Left lung (tissue), 4 donors: ENCODE measurements at regions not wholly inside any gene's neighbourhood (a gene's known extent, or its start where the extent isn't known, plus 50 kb on each side); places are given as distances from the start of the nearest gene placed in this dataset.

Source experiments
- ATAC-seq: fragments of 200-7000 bp; cut with Tn5 transposase; one replicate; pipeline ENCODE4 v1.9.1; 2020; ENCODE audit warnings: moderate library complexity
- DNase-seq, 4 donors: peaks; one replicate each; pipeline ENCODE4 v3.0.0-alpha.2; 2013 to 2020
- H3K27ac ChIP-seq, 2 donors: fragments of 200-600 bp; sonication (generic) in 1 of 2; one replicate each; pipeline versions ENCODE4 v1.5.0 to v1.8.0; 2020 to 2021
- H3K27me3 ChIP-seq, 2 donors: fragments of 200-600 bp; sonication (generic) in 1 of 2; one replicate each; pipeline versions ENCODE4 v1.5.0 to v1.8.0; 2020 to 2021
- H3K36me3 ChIP-seq, 2 donors: fragments of 200-600 bp; sonication (generic) in 1 of 2; one replicate each; pipeline versions ENCODE4 v1.5.0 to v1.8.0; 2020 to 2021
- H3K4me1 ChIP-seq, 2 donors: fragments of 200-600 bp; one replicate each; pipeline ENCODE4 v1.8.0; 2021
- H3K4me3 ChIP-seq, 2 donors: fragments of 200-600 bp; sonication (generic) in 1 of 2; one replicate each; pipeline versions ENCODE4 v1.5.0 to v1.8.0; 2020 to 2021; ENCODE audit warnings: mild to moderate bottlenecking in 1 of 2
- H3K9me3 ChIP-seq, 2 donors: fragments of 200-600 bp; sonication (generic) in 1 of 2; one replicate each; pipeline versions ENCODE4 v1.5.0 to v1.8.0; 2020 to 2021
- intact Hi-C, 2 donors: fragments of 100-400 bp; cut with DNase I; formaldehyde crosslinking; loops; one replicate each; pipeline versions ENCODE4 v1.11.2 to v1.14.2; 2022
- TF ChIP-seq, protein P1 (sequence below), 2 donors: fragments of 200-600 bp; sonication (generic) in 1 of 2; IDR thresholded peaks; one replicate each; pipeline versions ENCODE4 v1.5.0 to v1.8.0; 2021; ENCODE audit warnings: antibody characterized with exemption in 2 of 2
- donor health status: DM: no; HTN: yes; CAD: no.
- donor health status: DM: no; HTN: no; CAD: no.

DNA sequence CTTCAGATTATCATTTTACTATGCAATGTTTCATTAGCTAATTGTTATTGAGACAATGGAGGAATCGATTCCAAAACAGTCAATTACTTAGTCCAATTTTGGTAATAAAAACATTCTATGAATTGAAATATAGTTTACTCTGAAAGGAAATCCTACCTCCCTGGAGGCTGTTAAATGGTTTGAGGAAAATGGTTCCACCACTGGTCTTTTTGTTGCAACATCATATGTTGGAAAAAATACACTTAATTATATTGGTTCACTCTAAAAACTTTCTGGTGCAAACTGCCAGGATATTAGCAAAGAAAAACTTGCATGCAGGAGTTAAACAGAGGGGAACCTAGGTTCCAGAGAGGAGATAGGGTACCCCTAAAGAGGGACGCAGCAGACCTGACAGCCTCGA lies 267.3 kb upstream of the LYZL1 start:
- H3K27ac ChIP-seq = no peak overlapping the region
- intact Hi-C loops = no loop called here
- no peaks in the 10 kb centered on the region for H3K4me1 ChIP-seq
- TF ChIP-seq, protein P1, sequence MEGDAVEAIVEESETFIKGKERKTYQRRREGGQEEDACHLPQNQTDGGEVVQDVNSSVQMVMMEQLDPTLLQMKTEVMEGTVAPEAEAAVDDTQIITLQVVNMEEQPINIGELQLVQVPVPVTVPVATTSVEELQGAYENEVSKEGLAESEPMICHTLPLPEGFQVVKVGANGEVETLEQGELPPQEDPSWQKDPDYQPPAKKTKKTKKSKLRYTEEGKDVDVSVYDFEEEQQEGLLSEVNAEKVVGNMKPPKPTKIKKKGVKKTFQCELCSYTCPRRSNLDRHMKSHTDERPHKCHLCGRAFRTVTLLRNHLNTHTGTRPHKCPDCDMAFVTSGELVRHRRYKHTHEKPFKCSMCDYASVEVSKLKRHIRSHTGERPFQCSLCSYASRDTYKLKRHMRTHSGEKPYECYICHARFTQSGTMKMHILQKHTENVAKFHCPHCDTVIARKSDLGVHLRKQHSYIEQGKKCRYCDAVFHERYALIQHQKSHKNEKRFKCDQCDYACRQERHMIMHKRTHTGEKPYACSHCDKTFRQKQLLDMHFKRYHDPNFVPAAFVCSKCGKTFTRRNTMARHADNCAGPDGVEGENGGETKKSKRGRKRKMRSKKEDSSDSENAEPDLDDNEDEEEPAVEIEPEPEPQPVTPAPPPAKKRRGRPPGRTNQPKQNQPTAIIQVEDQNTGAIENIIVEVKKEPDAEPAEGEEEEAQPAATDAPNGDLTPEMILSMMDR (IDR thresholded peaks at IDR 0.05) = no peak
- H3K36me3 ChIP-seq = no peaks in the 10 kb centered on the region
- ATAC-seq (no peak), DNase-seq (no peak)
- no peaks in the 10 kb centered on the region for H3K9me3 ChIP-seq
- H3K4me3 ChIP-seq = no peak overlapping the region
- no peaks in the 10 kb centered on the region for H3K27me3 ChIP-seq

GRCh38 chr10:29022513-29022912 lies 266.4 kb upstream of the LYZL1 start:
- TF ChIP-seq, protein P1 (IDR thresholded peaks at IDR 0.05) = no peak
- Histone ChIP-seq H3K36me3 (no peaks in the 10 kb centered on the region), H3K27me3 (no peaks in the 10 kb centered on the region), H3K9me3 (no peaks in the 10 kb centered on the region), H3K4me1 (no peaks in the 10 kb centered on the region), H3K4me3 (no peak overlapping the region), H3K27ac (no peak overlapping the region)
- ATAC-seq = no peak
- no peak for DNase-seq
- intact Hi-C loops = no loop called here

DNA sequence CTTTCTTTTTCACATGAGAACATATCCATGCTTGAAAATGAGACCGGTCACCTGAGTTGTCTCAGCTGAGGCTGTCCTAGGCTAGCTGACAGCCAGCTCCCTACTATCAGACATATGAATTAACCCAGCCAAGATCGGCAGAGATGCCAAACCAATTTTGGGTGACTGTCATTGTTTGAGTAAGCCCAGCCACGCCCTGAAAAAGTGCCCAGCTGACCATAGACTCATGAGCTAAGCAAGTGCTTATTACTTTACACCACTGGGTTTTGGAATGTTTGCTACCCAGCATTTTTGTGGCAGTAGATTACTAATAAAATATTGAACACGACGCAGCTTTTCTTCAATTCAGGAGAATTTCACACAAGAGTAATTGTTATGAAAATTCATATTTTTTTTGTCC lies 265.2 kb upstream of the LYZL1 start:
- intact Hi-C loops = no loop called here
- TF ChIP-seq, protein P1 (IDR thresholded peaks at IDR 0.05) = no peak
- Histone ChIP-seq H3K4me1 (no peaks in the 10 kb centered on the region), H3K27ac (no peak overlapping the region), H3K4me3 (no peak overlapping the region), H3K36me3 (no peaks in the 10 kb centered on the region), H3K27me3 (no peaks in the 10 kb centered on the region), H3K9me3 (no peaks in the 10 kb centered on the region)
- DNase-seq (no peak), ATAC-seq (no peak)

DNA sequence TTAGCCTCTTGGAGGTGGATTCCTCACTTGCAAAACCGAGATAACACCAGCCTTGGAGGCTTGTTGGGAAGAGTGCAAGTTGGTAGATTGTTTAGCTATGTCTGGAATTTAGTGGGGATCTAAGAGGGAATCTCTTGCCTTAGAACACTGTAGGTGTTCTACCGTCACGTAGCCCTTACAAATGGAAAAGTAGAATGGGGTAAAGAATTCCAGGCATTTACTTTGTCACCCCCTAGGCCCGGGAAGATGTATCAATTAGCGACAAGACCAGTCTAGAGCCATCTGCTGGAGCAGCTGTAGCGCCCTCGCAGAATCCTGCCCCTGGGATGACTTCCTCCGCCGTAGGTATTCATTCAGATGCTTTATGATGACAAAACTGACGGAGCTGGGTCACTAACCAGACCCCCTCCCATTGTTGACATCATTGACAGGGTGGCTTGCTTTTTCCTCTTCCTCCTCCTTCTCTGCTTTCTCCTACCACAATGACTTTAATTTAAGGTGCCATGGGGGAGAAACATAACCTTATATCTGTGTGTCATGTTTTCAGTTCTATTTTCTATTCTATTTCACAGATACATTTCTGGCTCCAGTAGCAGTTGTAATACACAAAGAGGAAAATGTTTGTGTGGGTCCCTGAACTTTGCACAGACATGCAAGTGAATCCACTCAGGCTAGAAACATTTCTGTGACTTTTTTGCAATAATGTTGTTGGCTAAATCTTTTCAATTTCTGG lies 262.6 kb upstream of the LYZL1 start:
- H3K9me3 ChIP-seq = no peaks in the 10 kb centered on the region
- no peaks in the 10 kb centered on the region for H3K4me1 ChIP-seq
- TF ChIP-seq, protein P1 (IDR thresholded peaks at IDR 0.05) = no peak
- no peaks in the 10 kb centered on the region for H3K27me3 ChIP-seq
- H3K27ac ChIP-seq = no peak overlapping the region
- ATAC-seq (no peak), DNase-seq (no peak)
- H3K36me3 ChIP-seq = no peaks in the 10 kb centered on the region
- intact Hi-C loops = no loop called here
- no peak overlapping the region for H3K4me3 ChIP-seq

GRCh38 chr10:29026802-29027580 lies 261.9 kb upstream of the LYZL1 start:
- H3K27me3 ChIP-seq = no peaks in the 10 kb centered on the region
- no peak overlapping the region for H3K27ac ChIP-seq
- no peaks in the 10 kb centered on the region for H3K9me3 ChIP-seq
- ATAC-seq = no peak
- H3K4me1 ChIP-seq = no peaks in the 10 kb centered on the region
- peak in 1 of 4 donors; percentile 41 for DNase-seq
- TF ChIP-seq, protein P1 (IDR thresholded peaks at IDR 0.05) = no peak
- no peak overlapping the region for H3K4me3 ChIP-seq
- intact Hi-C loops = no loop called here
- no peaks in the 10 kb centered on the region for H3K36me3 ChIP-seq
